ENCODE measurements at regions not wholly inside any gene's neighbourhood (a gene's known extent, or its start where the extent isn't known, plus 50 kb on each side); places are given as distances from the start of the nearest gene placed in this dataset.
"Not testable (repeated sequence)": the region's sequence is repeated elsewhere in the genome, so short reads cannot be mapped to it uniquely, and the experiment has no call there.

GRCh38 chr12:131362291-131363211 lies 348.3 kb upstream of the SFSWAP start:
- DNase-seq (ENCODE audit: low read depth) = no peak

- no peak for DNase-seq (ENCODE audit: low read depth)
Observed at GRCh38 chr12:131363393-131363792, 347.5 kb upstream of the SFSWAP start.

GRCh38 chr12:131363841-131364495 lies 346.9 kb upstream of the SFSWAP start:
- DNase-seq (ENCODE audit: low read depth) = no peak

GRCh38 chr12:131364903-131365820 lies 345.7 kb upstream of the SFSWAP start:
- no peak for DNase-seq (ENCODE audit: low read depth)

GRCh38 chr12:131365821-131366260 lies 345.0 kb upstream of the SFSWAP start:
- no peak for DNase-seq (ENCODE audit: low read depth)

- no peak for DNase-seq (ENCODE audit: low read depth)
Observed at GRCh38 chr12:131366261-131366871, 344.5 kb upstream of the SFSWAP start.

- not testable (repeated sequence) for DNase-seq (ENCODE audit: low read depth)
Observed at GRCh38 chr12:131367067-131367982, 343.6 kb upstream of the SFSWAP start.

GRCh38 chr12:131367983-131368667 lies 342.8 kb upstream of the SFSWAP start:
- no peak for DNase-seq (ENCODE audit: low read depth)

- DNase-seq (ENCODE audit: low read depth) = no peak
Observed at GRCh38 chr12:131368668-131369071, 342.2 kb upstream of the SFSWAP start.

GRCh38 chr12:131369094-131369845 lies 341.6 kb upstream of the SFSWAP start:
- no peak for DNase-seq (ENCODE audit: low read depth)

GRCh38 chr12:131370321-131370720 lies 340.6 kb upstream of the SFSWAP start:
- DNase-seq (ENCODE audit: low read depth) = no peak

- no peak for DNase-seq (ENCODE audit: low read depth)
Observed at GRCh38 chr12:131370791-131371347, 340.0 kb upstream of the SFSWAP start.

- no peak for DNase-seq (ENCODE audit: low read depth)
Observed at GRCh38 chr12:131371401-131372170, 339.3 kb upstream of the SFSWAP start.

GRCh38 chr12:131372171-131372475 lies 338.8 kb upstream of the SFSWAP start:
- DNase-seq (ENCODE audit: low read depth) = no peak

- DNase-seq (ENCODE audit: low read depth) = no peak
Observed at GRCh38 chr12:131372706-131373195, 338.1 kb upstream of the SFSWAP start.

- DNase-seq (ENCODE audit: low read depth) = no peak
Observed at GRCh38 chr12:131375261-131375971, 335.5 kb upstream of the SFSWAP start.

GRCh38 chr12:131375972-131376345 lies 334.9 kb upstream of the SFSWAP start:
- DNase-seq (ENCODE audit: low read depth) = no peak

Measured in stimulated activated CD8-positive, alpha-beta memory T cell treated with anti-CD3 and anti-CD28 coated beads, Interleukin-15, amount 100 ng/mL, for 24 hours (primary cell).